SK-MEL-5 (cell line): ENCODE measurements at regions not wholly inside any gene's neighbourhood (a gene's known extent, or its start where the extent isn't known, plus 50 kb on each side); places are given as distances from the start of the nearest gene placed in this dataset.
"Not testable (repeated sequence)": the region's sequence is repeated elsewhere in the genome, so short reads cannot be mapped to it uniquely, and the experiment has no call there.

ENCODE experiments used
- DNase-seq: peaks from one replicate; pipeline ENCODE4 v3.0.0-alpha.2; 2016; ENCODE audit warnings: low read depth, low spot score
- in situ Hi-C: cut with HindIII; loops from 2 replicates; pipeline ENCODE4 v1.10.0; 2016; ENCODE audit warnings: low sequenced_read_pairs, high pct_unique_total_duplicates, low pct_unique_long_range_greater_than_20kb

DNA sequence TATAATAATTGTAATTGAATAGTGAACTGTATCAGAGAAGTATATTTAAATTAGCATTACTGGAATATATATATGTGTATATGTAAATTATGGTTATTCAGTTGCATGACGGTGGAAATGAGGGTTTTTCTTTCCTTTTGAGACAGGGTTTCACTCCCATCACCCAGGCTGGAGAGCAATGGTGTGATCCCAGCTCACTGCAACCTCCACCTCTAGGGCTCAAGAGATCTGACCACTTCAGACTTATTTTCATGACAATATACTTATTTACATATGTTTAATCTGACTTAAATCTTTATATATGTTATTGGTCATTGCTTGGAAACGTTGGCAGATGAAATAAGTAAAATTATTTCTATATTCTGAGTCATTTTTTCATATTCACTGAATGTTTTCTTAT lies 744.4 kb upstream of the PRR20A start:
- in situ Hi-C loops = no loop called here
- no peak for DNase-seq

DNA sequence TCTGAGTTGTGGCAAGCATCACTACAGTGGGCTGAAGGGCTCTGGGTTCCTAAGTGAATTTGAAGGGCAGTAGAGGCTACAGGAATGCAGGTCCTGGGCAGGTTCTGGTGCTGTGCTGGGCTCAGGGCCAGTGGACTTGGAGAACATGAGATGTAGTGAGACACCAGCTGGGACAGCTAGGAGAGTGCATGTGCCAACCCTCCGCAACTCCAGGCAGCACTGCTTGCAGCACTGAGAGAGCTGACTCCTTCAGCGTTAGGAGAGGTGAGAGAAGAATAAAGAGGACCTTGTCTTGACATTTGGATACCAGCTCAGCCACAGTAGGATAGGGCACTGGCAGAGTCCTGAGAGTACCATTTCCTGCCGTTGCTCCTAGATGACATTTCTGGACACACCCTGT lies 739.9 kb upstream of the PRR20A start:
- DNase-seq = no peak
- in situ Hi-C loops = no loop called here

DNA sequence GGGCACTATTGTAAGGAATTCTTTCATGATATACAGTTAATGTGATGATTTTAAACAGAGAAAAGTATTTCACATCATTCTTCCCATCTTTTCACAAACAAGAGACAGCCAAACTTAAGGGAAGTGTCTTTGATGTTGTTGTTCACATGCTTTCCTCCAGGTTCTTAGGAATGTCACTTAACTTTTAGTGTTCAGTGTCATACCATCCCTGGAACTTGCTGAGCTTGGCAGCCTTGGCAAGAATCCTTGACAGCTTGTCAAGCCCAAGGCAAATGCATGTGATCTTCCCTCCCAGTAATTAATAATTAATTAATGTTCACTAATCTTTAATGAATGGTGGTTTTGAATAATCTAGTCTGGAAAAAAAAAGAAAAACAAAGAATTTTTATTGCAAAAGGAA lies 727.9 kb upstream of the PRR20A start:
- DNase-seq = no peak
- in situ Hi-C loops = no loop called here

- in situ Hi-C loops = no loop called here
- no peak for DNase-seq
These were observed 716.5 kb upstream of the PRR20A start for GRCh38 chr13:56424246-56424645.

- in situ Hi-C loops = no loop called here
- DNase-seq = no peak
These were observed 683.1 kb upstream of the PRR20A start for GRCh38 chr13:56457535-56458190.

- in situ Hi-C loops = no loop called here
These were observed 681.4 kb upstream of the PRR20A start for GRCh38 chr13:56459286-56459685.

DNA sequence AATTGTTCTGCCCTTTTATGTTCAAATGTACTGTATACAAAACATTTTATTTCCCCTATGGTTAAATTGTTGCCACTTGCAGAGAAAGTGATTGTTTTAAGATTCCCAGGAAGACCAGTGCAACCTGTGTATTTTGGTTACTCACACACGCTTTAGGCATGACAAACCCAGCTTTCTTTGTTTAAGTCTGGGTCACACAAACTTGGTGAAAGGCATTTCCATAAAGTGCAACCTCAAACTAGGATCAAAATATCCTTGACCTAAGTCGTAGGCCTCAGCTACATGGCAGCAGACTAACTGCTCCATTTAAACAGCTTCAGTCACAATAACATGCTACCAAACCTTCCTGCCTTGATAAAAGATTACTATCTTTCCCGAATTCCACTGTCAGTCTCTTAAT lies 639.0 kb upstream of the PRR20A start:
- no peak for DNase-seq
- in situ Hi-C loops = no loop called here

More at GRCh38 chr13:56459286-56459685, 681.4 kb upstream of the PRR20A start:
- no peak for DNase-seq

DNA sequence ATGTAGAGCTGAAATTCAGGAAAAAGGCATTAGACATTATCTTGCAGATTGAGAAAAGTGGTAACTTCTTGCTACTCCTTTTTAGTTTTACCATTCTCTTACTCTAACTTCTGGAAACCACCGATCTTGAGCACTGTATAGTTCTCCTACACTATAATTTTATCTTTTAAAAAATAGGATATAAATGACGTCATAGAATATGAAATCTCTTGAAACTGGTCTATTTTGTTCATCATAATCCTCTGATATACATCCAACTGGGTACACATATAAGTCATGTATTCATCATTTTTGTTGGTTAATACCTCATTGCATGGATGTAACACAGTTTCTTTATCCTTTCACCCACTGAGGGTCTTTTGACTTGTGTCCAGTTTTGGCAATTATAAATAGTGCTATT lies 629.9 kb upstream of the PRR20A start:
- in situ Hi-C loops = no loop called here
- no peak for DNase-seq

GRCh38 chr13:56512336-56512735 lies 628.4 kb upstream of the PRR20A start:
- in situ Hi-C loops, DNase-seq: not testable (repeated sequence)

GRCh38 chr13:56515441-56515840 lies 625.3 kb upstream of the PRR20A start:
- DNase-seq = no peak
- in situ Hi-C loops = no loop called here

DNA sequence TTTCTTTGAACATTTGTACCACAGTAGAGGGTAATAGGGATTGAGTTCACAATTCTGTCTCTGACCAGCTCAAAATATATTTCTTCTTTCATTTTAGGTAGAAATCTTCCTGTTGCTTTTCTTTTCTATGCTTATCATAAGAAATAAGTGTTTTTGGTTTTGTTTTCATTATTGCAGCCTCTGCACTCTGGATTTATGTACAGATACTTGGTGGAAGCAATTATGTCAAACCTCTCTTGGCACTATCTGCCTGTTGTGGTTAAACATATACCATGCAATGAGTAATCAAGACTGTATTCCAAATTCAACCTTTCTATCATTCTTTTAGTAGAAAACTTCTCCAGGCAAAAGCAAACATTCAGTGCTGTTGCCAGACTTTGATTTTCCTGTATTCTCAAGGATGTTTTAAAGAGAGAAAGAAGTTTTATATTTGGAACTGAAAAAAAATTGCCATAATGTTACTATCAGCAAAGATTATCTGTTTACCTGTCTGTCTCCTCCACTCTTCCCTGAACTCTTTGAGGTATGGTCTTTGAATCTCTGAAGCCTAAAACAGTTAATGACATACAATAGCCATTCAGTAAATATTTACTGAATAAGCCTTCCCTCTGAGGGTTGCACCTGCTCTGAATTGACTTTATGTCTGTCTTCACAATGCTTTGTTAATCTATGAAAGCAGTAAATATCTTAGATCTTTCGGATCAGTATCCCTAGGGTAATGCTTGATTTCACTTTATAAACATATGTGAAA lies 612.5 kb upstream of the PRR20A start:
- DNase-seq = no peak
- in situ Hi-C loops = no loop called here

- DNase-seq = no peak
- in situ Hi-C loops = no loop called here
These were observed 610.6 kb upstream of the PRR20A start for GRCh38 chr13:56530096-56530495.

- in situ Hi-C loops, DNase-seq: not testable (repeated sequence)
These were observed 592.8 kb upstream of the PRR20A start for GRCh38 chr13:56547921-56548320.

DNA sequence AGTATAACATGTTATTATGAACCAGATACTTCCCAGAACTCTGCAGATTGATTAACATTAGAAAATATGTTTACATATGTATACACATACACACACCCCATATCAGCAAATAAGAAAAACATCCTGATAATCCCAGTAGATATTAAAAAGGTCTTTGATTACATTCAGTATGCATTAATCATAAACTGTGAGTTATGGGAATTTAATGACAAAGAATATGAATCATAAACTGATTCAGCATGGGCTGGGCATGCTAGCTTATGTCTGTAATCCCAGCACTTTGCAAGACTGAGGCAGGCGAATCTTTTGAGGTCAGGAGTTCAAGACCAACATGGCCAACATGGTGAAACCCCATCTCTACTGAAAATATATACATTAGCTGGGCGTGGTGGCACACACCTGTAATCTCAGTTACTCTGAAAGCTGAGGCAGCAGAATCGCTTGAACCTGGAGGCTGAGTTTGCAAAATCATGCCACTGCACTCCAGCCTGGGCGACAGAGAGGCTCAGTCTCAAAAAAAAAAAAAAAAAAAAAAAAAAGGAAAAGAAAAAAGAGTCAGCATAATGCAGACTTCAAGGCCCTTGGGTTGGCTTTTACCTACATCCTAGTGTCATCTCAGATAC lies 581.9 kb upstream of the PRR20A start:
- DNase-seq = no peak
- in situ Hi-C loops = no loop called here

DNA sequence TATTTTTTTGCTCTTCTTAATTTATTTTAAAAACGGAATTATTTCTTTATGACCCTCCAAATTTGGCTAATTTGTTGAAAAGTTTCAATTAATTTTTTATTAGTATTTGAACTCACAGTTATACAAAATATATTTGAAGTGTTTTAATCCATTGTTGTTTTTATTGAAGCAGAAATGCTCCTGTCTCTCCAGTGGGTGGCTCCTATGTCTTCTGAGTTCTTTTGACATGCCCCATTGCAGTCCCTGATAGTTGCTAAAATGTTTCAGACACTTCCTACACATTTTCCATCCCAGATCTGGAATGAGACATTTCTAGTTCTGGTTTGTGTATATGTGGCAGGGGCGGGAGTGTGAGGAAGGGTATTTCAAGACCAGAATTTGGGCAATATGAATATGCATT lies 579.4 kb upstream of the PRR20A start:
- DNase-seq = peak; percentile 50
- in situ Hi-C loops = no loop called here

DNA sequence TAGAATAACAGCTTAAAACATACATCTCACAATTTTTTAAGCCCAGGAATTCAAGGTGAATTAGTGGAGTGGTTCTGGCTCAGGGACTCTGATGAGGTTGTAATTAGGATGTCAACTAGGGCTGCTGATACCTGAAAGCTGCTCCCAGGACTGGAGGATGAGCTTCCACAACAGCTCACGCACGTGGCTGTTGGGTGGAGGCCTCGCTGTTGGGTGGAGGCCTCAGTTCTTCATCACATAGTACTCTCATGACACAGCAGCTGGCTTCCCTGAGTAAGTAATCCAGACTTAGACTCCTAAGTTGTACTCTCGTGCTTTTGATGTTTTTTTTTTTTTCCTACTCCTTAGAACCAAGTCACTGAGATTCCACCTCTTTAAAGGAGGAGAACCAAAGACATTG lies 577.1 kb upstream of the PRR20A start:
- DNase-seq = no peak
- in situ Hi-C loops = no loop called here

DNA sequence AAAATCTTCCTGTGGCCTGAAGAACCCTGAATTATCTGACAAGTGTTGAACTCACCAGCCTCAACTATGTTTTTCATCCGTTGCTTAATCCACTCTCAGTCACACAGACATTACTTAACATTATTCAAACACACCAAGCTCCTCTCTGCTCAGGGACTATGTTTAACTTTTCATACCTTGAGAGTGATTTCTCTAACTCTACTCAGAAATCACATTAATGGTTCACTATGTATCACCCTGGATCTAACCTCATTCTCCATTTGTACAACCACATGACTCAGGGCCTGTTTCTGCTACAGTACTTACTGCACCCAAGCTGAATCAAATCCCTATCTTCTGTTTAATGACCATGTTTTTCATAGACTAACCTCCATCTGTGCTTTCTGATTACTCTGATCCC lies 553.7 kb upstream of the PRR20A start:
- in situ Hi-C loops = no loop called here
- DNase-seq = no peak

- in situ Hi-C loops = no loop called here
These were observed 525.1 kb upstream of the PRR20A start for GRCh38 chr13:56615572-56615971.

DNA sequence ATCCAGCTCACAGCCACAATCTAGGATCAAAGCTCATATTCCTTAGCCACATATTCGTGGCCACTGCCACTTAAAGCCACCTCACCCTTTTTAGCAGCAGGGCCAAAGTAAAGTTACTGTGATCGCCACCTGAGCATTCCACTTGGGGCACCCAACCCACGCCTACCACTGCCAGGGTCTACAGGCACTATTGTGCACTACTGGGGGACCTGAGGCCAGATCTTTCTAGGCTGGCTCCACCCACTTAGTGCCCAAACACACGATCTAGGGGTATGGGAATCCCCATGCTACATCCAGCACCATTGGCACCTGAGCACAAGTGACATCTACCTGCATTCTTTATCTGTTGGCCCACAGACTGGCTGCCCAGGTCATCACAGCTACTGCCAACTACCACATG lies 517.9 kb upstream of the PRR20A start:
- DNase-seq = no peak
- in situ Hi-C loops = no loop called here

More at GRCh38 chr13:56615572-56615971, 525.1 kb upstream of the PRR20A start:
- no peak for DNase-seq
